PC-9 (cell line): ENCODE measurements at regions not wholly inside any gene's neighbourhood (a gene's known extent, or its start where the extent isn't known, plus 50 kb on each side); places are given as distances from the start of the nearest gene placed in this dataset.

Experiments
- BruUV-seq: library from RNA; stranded (reverse); fragments of 400-500 nt; replicated peaks from 2 replicates; lab custom pipeline; 2021; lab: Mats Ljungman, UMichigan
- CTCF ChIA-PET: fragments of 300-600 bp; sonication (Branson Sonifier 250); formaldehyde crosslinking; loops from one replicate; lab custom pipeline; 2022; ENCODE audit warnings: antibody characterized with exemption; lab: Charles Lee
- POLR2A ChIA-PET: fragments of 300-600 bp; sonication (Branson Sonifier 250); formaldehyde crosslinking; loops from one replicate; lab custom pipeline; 2022; ENCODE audit warnings: antibody characterized with exemption; ENCODE audit not compliant: unreplicated experiment; lab: Charles Lee
- DNase-seq, 2 experiments: peaks; one replicate each; pipeline versions ENCODE4 v3.0.0 to v3.0.0-alpha.2; 2015 to 2022; ENCODE audit warnings: mixed read lengths in 1 of 2
- H2AFZ ChIP-seq: fragments of 200-600 bp; sonication (generic); 2 replicates; pipeline ENCODE4 v1.8.1; 2017; ENCODE audit warnings: antibody characterized with exemption
- H3F3A ChIP-seq: fragments of 200-600 bp; sonication (generic); 2 replicates; pipeline ENCODE4 v1.8.1; 2017; ENCODE audit warnings: antibody characterized with exemption, mild to moderate bottlenecking, low read depth; ENCODE audit not compliant: insufficient read depth
- H3K27ac ChIP-seq: fragments of 200-600 bp; sonication (generic); 2 replicates; pipeline ENCODE4 v1.6.1; 2016; ENCODE audit warnings: mixed run types
- H3K27me3 ChIP-seq: fragments of 200-600 bp; sonication (generic); 2 replicates; pipeline ENCODE4 v1.6.1; 2016; ENCODE audit warnings: low read depth, mixed run types; ENCODE audit not compliant: insufficient read depth
- H3K36me3 ChIP-seq: fragments of 200-600 bp; sonication (generic); 2 replicates; pipeline ENCODE4 v1.6.1; 2016; ENCODE audit warnings: low read depth, mixed run types
- H3K4me1 ChIP-seq: fragments of 200-600 bp; sonication (generic); replicated peaks from 2 replicates; pipeline ENCODE4 v1.6.1; 2016; ENCODE audit warnings: mixed run types; ENCODE audit not compliant: insufficient read depth
- H3K4me2 ChIP-seq: fragments of 200-600 bp; sonication (generic); 2 replicates; pipeline ENCODE4 v1.6.1; 2017; ENCODE audit warnings: mixed run types
- H3K4me3 ChIP-seq: fragments of 200-600 bp; sonication (generic); 2 replicates; pipeline ENCODE4 v1.6.1; 2016; ENCODE audit warnings: mixed run types
- H3K79me2 ChIP-seq: fragments of 200-600 bp; sonication (generic); 2 replicates; pipeline ENCODE4 v1.6.1; 2017; ENCODE audit warnings: low read depth, mixed run types
- H3K9me2 ChIP-seq: fragments of 200-600 bp; sonication (generic); 2 replicates; pipeline ENCODE4 v1.8.1; 2017; ENCODE audit warnings: mild to moderate bottlenecking; ENCODE audit not compliant: insufficient read depth
- H3K9me3 ChIP-seq: fragments of 200-600 bp; sonication (generic); 2 replicates; pipeline ENCODE4 v1.8.1; 2016; ENCODE audit warnings: low read depth; ENCODE audit not compliant: insufficient read depth
- H4K20me1 ChIP-seq: fragments of 200-600 bp; sonication (generic); 2 replicates; pipeline ENCODE4 v1.8.1; 2017; ENCODE audit not compliant: insufficient read depth
- EZH2 ChIP-seq: fragments of 200-600 bp; sonication (generic); IDR thresholded peaks from 2 replicates; pipeline ENCODE4 v1.8.0; 2017; ENCODE audit warnings: antibody characterized with exemption, low read depth
- intact Hi-C: fragments of 100-400 bp; cut with micrococcal nuclease; formaldehyde crosslinking; loops from one replicate; pipeline ENCODE4 v1.10.0; 2022; ENCODE audit not compliant: unreplicated experiment
- TF ChIP-seq, protein P1 (sequence below): fragments of 200-600 bp; sonication (generic); conservative IDR thresholded peaks from 2 replicates; pipeline ENCODE4 v1.6.1; 2017; ENCODE audit warnings: mixed run types, antibody characterized with exemption, mild to moderate bottlenecking, moderate library complexity

DNA sequence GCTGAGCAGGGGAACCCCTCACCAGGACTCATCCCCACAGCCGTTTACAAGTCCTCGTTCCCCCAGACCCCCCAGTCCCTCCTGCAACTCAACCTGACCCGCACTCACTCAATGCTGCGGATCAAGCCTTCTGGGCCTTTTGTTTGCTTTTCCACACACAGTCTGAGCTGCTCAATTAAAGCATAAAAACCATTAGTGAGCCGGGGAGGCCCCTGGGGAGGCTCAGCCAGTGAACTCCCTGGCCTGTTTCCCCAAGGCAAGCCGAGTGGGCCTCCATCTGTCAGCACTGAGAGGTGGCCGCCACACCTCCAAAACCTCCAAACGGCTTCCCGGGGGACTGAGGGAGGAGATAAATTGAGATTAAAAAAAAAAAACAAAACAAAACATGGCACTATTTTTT is 158.5 kb downstream of the SHOX start:
- no peaks in the 10 kb centered on the region for H3K79me2 ChIP-seq
- H3K4me1 ChIP-seq = no peaks in the 10 kb centered on the region
- no peaks in the 10 kb centered on the region for H4K20me1 ChIP-seq
- H3K9me3 ChIP-seq = no peaks in the 10 kb centered on the region
- BruUV-seq = no TSS peak
- POLR2A ChIA-PET = no interaction called here
- H3F3A ChIP-seq = no peaks in the 10 kb centered on the region
- H3K4me3 ChIP-seq = no peak overlapping the region
- H3K9me2 ChIP-seq = no peaks in the 10 kb centered on the region
- DNase-seq = no peak
- 0 out of 2 replicates have a peak, but pooled peaks cover 4% of the 10 kb centered on the region for H3K27me3 ChIP-seq
- CTCF ChIA-PET = no interaction called here
- intact Hi-C loops = no loop called here
- no peak overlapping the region for H3K4me2 ChIP-seq
- H3K27ac ChIP-seq = no peak overlapping the region
- no peaks in the 10 kb centered on the region for H3K36me3 ChIP-seq
- TF ChIP-seq, protein P1, sequence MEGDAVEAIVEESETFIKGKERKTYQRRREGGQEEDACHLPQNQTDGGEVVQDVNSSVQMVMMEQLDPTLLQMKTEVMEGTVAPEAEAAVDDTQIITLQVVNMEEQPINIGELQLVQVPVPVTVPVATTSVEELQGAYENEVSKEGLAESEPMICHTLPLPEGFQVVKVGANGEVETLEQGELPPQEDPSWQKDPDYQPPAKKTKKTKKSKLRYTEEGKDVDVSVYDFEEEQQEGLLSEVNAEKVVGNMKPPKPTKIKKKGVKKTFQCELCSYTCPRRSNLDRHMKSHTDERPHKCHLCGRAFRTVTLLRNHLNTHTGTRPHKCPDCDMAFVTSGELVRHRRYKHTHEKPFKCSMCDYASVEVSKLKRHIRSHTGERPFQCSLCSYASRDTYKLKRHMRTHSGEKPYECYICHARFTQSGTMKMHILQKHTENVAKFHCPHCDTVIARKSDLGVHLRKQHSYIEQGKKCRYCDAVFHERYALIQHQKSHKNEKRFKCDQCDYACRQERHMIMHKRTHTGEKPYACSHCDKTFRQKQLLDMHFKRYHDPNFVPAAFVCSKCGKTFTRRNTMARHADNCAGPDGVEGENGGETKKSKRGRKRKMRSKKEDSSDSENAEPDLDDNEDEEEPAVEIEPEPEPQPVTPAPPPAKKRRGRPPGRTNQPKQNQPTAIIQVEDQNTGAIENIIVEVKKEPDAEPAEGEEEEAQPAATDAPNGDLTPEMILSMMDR = no peak
- no peak for TF ChIP-seq EZH2
- no peak overlapping the region for H2AFZ ChIP-seq

DNA sequence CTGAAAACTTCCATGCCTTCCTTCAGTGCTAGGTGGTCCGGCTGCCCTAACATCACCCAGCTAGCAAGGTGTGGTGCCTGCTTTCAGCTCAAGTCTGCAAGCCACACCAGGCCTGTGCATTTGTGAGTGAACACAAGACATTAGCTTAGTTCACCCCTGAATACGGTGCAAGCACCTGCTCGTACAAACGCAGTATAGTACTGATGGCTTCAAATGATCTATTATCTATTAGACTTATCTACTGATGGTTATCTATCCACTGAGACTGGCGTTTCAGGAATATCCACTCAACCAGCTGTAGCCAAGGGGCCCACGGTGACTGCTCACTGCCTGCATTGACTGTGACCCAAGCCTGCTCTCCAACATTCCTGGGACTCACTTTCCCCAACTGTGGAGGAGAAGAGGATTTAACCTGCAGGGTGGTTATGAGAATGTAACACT is 155.9 kb downstream of the SHOX start:
- BruUV-seq = no TSS peak
- H3K79me2 ChIP-seq = no peaks in the 10 kb centered on the region
- H3F3A ChIP-seq = no peaks in the 10 kb centered on the region
- CTCF ChIA-PET = no interaction called here
- H3K4me1 ChIP-seq = no peaks in the 10 kb centered on the region
- TF ChIP-seq, protein P1 = no peak
- TF ChIP-seq EZH2 = no peak
- H2AFZ ChIP-seq = no peak overlapping the region
- POLR2A ChIA-PET = no interaction called here
- no peaks in the 10 kb centered on the region for H4K20me1 ChIP-seq
- no peaks in the 10 kb centered on the region for H3K9me2 ChIP-seq
- H3K9me3 ChIP-seq = no peaks in the 10 kb centered on the region
- DNase-seq = no peak
- no peak overlapping the region for H3K4me3 ChIP-seq
- H3K27ac ChIP-seq = no peak overlapping the region
- no peaks in the 10 kb centered on the region for H3K36me3 ChIP-seq
- intact Hi-C loops = no loop called here
- H3K27me3 ChIP-seq = 0 out of 2 replicates have a peak, but pooled peaks cover under 1% of the 10 kb centered on the region
- no peak overlapping the region for H3K4me2 ChIP-seq

DNA sequence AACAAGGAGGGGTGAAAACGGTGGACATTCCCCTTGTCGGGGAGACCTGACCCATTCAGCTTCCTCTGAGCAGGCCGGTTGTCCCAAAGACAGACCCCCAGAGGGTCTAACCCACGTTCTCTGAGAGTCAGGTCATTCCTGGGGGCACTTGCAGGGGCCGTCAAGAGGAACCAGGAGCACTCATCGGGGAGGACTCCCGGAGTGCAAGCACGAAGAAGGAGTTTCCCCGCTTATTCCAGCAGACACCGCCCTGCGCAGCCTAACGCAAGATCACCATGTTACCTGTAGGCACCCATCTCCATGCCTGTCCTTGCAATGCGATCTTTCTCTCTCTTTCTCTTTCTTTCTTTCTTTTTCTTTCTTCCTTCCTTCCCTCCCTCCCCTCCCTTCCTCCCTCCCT is 154.2 kb downstream of the SHOX start:
- Histone ChIP-seq H3K27ac (no peak overlapping the region), H3F3A (no peaks in the 10 kb centered on the region), H3K9me3 (no peaks in the 10 kb centered on the region), H3K36me3 (no peaks in the 10 kb centered on the region), H2AFZ (no peak overlapping the region), H3K27me3 (no peaks in the 10 kb centered on the region), H3K79me2 (no peaks in the 10 kb centered on the region), H4K20me1 (no peaks in the 10 kb centered on the region), H3K4me3 (no peak overlapping the region), H3K4me2 (no peak overlapping the region), H3K9me2 (no peaks in the 10 kb centered on the region), H3K4me1 (no peaks in the 10 kb centered on the region)
- no TSS peak for BruUV-seq
- POLR2A ChIA-PET = no interaction called here
- TF ChIP-seq EZH2 = no peak
- CTCF ChIA-PET = no interaction called here
- no peak for DNase-seq
- intact Hi-C loops = no loop called here
